ENCODE measurements at regions not wholly inside any gene's neighbourhood (a gene's known extent, or its start where the extent isn't known, plus 50 kb on each side); places are given as distances from the start of the nearest gene placed in this dataset.
A peak's percentile ranks its signal among the peaks of the same experiment; 100 is the strongest.

GRCh38 chr2:15082105-15083058, 449.9 kb downstream of the LRATD1 start:
- DNase-seq = no peak
- intact Hi-C loops (cut with DNase I) = no loop called here
- no peak for TF ChIP-seq POLR2A (IDR thresholded peaks at IDR 0.05)
- no peak for TF ChIP-seq CTCF (IDR thresholded peaks at IDR 0.05)
- 50% methylated on average over 5 of the region's 5 CpGs for WGBS (ENCODE audit: insufficient coverage, low coverage, low lambda C conversion rate, missing lambda C conversion rate)
- Histone ChIP-seq H3K36me3 (no peaks in the 10 kb centered on the region), H3K9me3 (no peaks in the 10 kb centered on the region), H3K4me3 (no peak overlapping the region), H3K27me3 (no peaks in the 10 kb centered on the region), H3K4me1 (no peaks in the 10 kb centered on the region), H3K27ac (no peak overlapping the region)
- ATAC-seq = no peak

GRCh38 chr2:15084826-15085489, 452.4 kb downstream of the LRATD1 start:
- no peak for DNase-seq
- H3K27ac ChIP-seq = no peak overlapping the region
- H3K36me3 ChIP-seq = no peaks in the 10 kb centered on the region
- no peaks in the 10 kb centered on the region for H3K4me1 ChIP-seq
- no peaks in the 10 kb centered on the region for H3K27me3 ChIP-seq
- TF ChIP-seq POLR2A (IDR thresholded peaks at IDR 0.05) = no peak
- TF ChIP-seq CTCF (IDR thresholded peaks at IDR 0.05) = no peak
- no peaks in the 10 kb centered on the region for H3K9me3 ChIP-seq
- no peak overlapping the region for H3K4me3 ChIP-seq
- peak in 1 of 4 donors; percentile 34 for ATAC-seq
- intact Hi-C loops (cut with DNase I) = no loop called here
- WGBS (ENCODE audit: insufficient coverage, low coverage, low lambda C conversion rate, missing lambda C conversion rate) = 81% methylated on average over 5 of the region's 33 CpGs

GRCh38 chr2:15092181-15092580, 459.7 kb downstream of the LRATD1 start:
- ATAC-seq (no peak), DNase-seq (no peak)
- Histone ChIP-seq H3K9me3 (no peaks in the 10 kb centered on the region), H3K27me3 (no peaks in the 10 kb centered on the region), H3K4me3 (no peak overlapping the region), H3K36me3 (no peaks in the 10 kb centered on the region), H3K4me1 (no peaks in the 10 kb centered on the region), H3K27ac (no peak overlapping the region)
- TF ChIP-seq CTCF (IDR thresholded peaks at IDR 0.05) (no peak), POLR2A (IDR thresholded peaks at IDR 0.05) (no peak)
- WGBS (ENCODE audit: insufficient coverage, low coverage, low lambda C conversion rate, missing lambda C conversion rate) = 64% methylated on average over 1 of the region's 1 CpG
- intact Hi-C loops (cut with DNase I) = no loop called here

GRCh38 chr2:15092691-15093090, 460.2 kb downstream of the LRATD1 start:
- intact Hi-C loops (cut with DNase I) = no loop called here
- ATAC-seq (no peak), DNase-seq (no peak)
- H3K27ac ChIP-seq = no peak overlapping the region
- H3K4me1 ChIP-seq = no peaks in the 10 kb centered on the region
- TF ChIP-seq CTCF (IDR thresholded peaks at IDR 0.05) (no peak), POLR2A (IDR thresholded peaks at IDR 0.05) (no peak)
- no peaks in the 10 kb centered on the region for H3K9me3 ChIP-seq
- H3K36me3 ChIP-seq = no peaks in the 10 kb centered on the region
- H3K4me3 ChIP-seq = no peak overlapping the region
- WGBS (ENCODE audit: insufficient coverage, low coverage, low lambda C conversion rate, missing lambda C conversion rate) = 59% methylated on average over 6 of the region's 6 CpGs
- H3K27me3 ChIP-seq = no peaks in the 10 kb centered on the region
